MM.1S (cell line): ENCODE measurements at regions not wholly inside any gene's neighbourhood (a gene's known extent, or its start where the extent isn't known, plus 50 kb on each side); places are given as distances from the start of the nearest gene placed in this dataset.

ENCODE experiments used
- DNase-seq: peaks from one replicate; pipeline ENCODE4 v3.0.0-alpha.2; 2015
- H2AFZ ChIP-seq: fragments of 300-600 bp; sonication (generic); 2 replicates; pipeline ENCODE4 v1.6.0; 2016; ENCODE audit warnings: antibody characterized with exemption, low read length
- H3F3A ChIP-seq: fragments of 300-600 bp; sonication (generic); 2 replicates; pipeline ENCODE4 v1.6.1; 2016; ENCODE audit warnings: mild to moderate bottlenecking, antibody characterized with exemption, low read length, moderate library complexity, mixed read lengths; ENCODE audit not compliant: insufficient read depth
- H3K27ac ChIP-seq: fragments of 300-600 bp; sonication (generic); 2 replicates; pipeline ENCODE4 v1.5.1; 2016; ENCODE audit warnings: mild to moderate bottlenecking, low read length
- H3K27me3 ChIP-seq: fragments of 300-600 bp; sonication (generic); replicated peaks from 2 replicates; pipeline ENCODE4 v1.6.0; 2016; ENCODE audit warnings: low read length; ENCODE audit not compliant: insufficient read depth
- H3K36me3 ChIP-seq: fragments of 300-600 bp; sonication (generic); replicated peaks from 2 replicates; pipeline ENCODE4 v1.6.1; 2016; ENCODE audit warnings: mild to moderate bottlenecking, low read length, mixed read lengths; ENCODE audit not compliant: insufficient read depth
- H3K4me1 ChIP-seq: fragments of 300-600 bp; sonication (generic); 2 replicates; pipeline ENCODE4 v1.6.1; 2016; ENCODE audit warnings: low read length, mixed read lengths
- H3K4me2 ChIP-seq: fragments of 300-600 bp; sonication (generic); 2 replicates; pipeline ENCODE4 v1.6.0; 2016; ENCODE audit warnings: low read depth, low read length
- H3K4me3 ChIP-seq: fragments of 300-600 bp; sonication (generic); 2 replicates; pipeline ENCODE4 v1.5.1; 2016; ENCODE audit warnings: low read length, mixed read lengths
- H3K79me2 ChIP-seq: fragments of 300-600 bp; sonication (generic); 2 replicates; pipeline ENCODE4 v1.6.1; 2016; ENCODE audit warnings: mixed run types, low read length, mixed read lengths
- H3K9ac ChIP-seq: fragments of 300-600 bp; sonication (generic); 2 replicates; pipeline ENCODE4 v1.6.1; 2016; ENCODE audit warnings: low read length, mixed read lengths
- H3K9me2 ChIP-seq: fragments of 300-600 bp; sonication (generic); replicated peaks from 2 replicates; pipeline ENCODE4 v1.6.1; 2016; ENCODE audit warnings: mild to moderate bottlenecking, low read length, mixed read lengths; ENCODE audit not compliant: insufficient read depth
- H3K9me3 ChIP-seq: fragments of 300-600 bp; sonication (generic); replicated peaks from 2 replicates; pipeline ENCODE4 v1.6.1; 2016; ENCODE audit warnings: mild to moderate bottlenecking, low read length, mixed read lengths; ENCODE audit not compliant: insufficient read depth
- H4K20me1 ChIP-seq: fragments of 300-600 bp; sonication (generic); 2 replicates; pipeline ENCODE4 v1.6.1; 2016; ENCODE audit warnings: mild to moderate bottlenecking, low read length, moderate library complexity, mixed read lengths; ENCODE audit not compliant: insufficient read depth
- EZH2 ChIP-seq: fragments of 300-600 bp; sonication (generic); optimal IDR thresholded peaks from 2 replicates; pipeline ENCODE3; 2017; ENCODE audit warnings: low read depth, mild to moderate bottlenecking, antibody characterized with exemption, low read length, mixed read lengths
- EZH2phosphoT487 ChIP-seq: fragments of 300-600 bp; sonication (generic); IDR thresholded peaks from 2 replicates; pipeline ENCODE4 v1.6.1; 2018; ENCODE audit warnings: antibody characterized with exemption, low read length
- TF ChIP-seq, protein P1 (sequence below): fragments of 300-600 bp; sonication (generic); IDR thresholded peaks from 2 replicates; pipeline ENCODE4 v1.5.1; 2016; ENCODE audit warnings: antibody characterized with exemption, low read length, mixed read lengths

DNA sequence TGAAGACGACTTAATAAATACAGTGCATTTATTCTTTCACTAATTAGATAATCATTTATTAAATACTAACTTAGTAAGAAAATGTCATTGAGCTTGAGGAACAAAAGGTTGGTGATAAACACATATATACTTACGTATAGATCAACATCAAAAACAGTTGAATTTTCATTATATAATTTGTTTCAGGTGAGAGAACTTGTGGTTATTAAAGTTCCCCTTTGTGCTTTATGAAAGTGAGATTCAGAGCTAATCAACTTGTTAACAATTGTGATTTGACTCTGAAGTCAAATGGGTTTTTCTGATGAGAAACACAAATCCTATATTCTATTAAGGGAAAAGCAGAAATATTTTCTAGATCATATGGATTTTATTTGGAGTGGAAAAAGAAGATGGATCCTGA, 524.0 kb downstream of the SOX11 start:
- no peaks in the 10 kb centered on the region for H3K9me2 ChIP-seq
- no peaks in the 10 kb centered on the region for H4K20me1 ChIP-seq
- H3K79me2 ChIP-seq = no peaks in the 10 kb centered on the region
- H3K36me3 ChIP-seq = no peaks in the 10 kb centered on the region
- no peaks in the 10 kb centered on the region for H3K9me3 ChIP-seq
- H3K9ac ChIP-seq = no peak overlapping the region
- TF ChIP-seq, protein P1, sequence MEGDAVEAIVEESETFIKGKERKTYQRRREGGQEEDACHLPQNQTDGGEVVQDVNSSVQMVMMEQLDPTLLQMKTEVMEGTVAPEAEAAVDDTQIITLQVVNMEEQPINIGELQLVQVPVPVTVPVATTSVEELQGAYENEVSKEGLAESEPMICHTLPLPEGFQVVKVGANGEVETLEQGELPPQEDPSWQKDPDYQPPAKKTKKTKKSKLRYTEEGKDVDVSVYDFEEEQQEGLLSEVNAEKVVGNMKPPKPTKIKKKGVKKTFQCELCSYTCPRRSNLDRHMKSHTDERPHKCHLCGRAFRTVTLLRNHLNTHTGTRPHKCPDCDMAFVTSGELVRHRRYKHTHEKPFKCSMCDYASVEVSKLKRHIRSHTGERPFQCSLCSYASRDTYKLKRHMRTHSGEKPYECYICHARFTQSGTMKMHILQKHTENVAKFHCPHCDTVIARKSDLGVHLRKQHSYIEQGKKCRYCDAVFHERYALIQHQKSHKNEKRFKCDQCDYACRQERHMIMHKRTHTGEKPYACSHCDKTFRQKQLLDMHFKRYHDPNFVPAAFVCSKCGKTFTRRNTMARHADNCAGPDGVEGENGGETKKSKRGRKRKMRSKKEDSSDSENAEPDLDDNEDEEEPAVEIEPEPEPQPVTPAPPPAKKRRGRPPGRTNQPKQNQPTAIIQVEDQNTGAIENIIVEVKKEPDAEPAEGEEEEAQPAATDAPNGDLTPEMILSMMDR = no peak
- TF ChIP-seq EZH2 (no peak), EZH2phosphoT487 (no peak)
- no peaks in the 10 kb centered on the region for H3K4me1 ChIP-seq
- H3K27ac ChIP-seq = no peak overlapping the region
- DNase-seq = no peak
- H3K4me3 ChIP-seq = no peak overlapping the region
- H3K27me3 ChIP-seq = no peaks in the 10 kb centered on the region
- H2AFZ ChIP-seq = no peak overlapping the region
- no peak overlapping the region for H3K4me2 ChIP-seq
- H3F3A ChIP-seq = no peaks in the 10 kb centered on the region

DNA sequence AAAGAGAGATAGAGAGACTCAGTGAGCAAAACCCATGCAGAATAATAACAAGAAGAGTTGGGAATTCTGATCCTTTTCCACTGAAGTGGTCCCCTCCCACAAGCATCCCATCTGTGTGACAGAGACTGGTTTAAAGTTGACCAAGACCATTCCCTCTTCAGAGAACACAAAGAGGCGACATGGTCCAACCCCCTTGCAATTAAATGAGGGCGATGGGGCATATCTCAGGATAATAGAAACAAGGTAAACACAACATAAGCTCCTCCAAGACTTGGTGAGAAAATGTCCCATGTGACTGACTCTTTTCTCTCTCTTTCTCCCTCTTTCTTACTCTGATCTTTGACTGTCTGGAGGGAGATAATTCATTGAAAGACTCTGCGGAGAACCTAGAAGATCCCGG, 526.7 kb downstream of the SOX11 start:
- Histone ChIP-seq H3K9ac (no peak overlapping the region), H3F3A (no peaks in the 10 kb centered on the region), H3K27me3 (no peaks in the 10 kb centered on the region), H2AFZ (no peak overlapping the region), H3K4me1 (no peaks in the 10 kb centered on the region), H4K20me1 (no peaks in the 10 kb centered on the region), H3K4me3 (no peak overlapping the region), H3K27ac (no peak overlapping the region), H3K9me3 (no peaks in the 10 kb centered on the region), H3K9me2 (no peaks in the 10 kb centered on the region), H3K4me2 (no peak overlapping the region), H3K79me2 (no peaks in the 10 kb centered on the region), H3K36me3 (no peaks in the 10 kb centered on the region)
- DNase-seq = no peak
- TF ChIP-seq, protein P1 = no peak
- no peak for TF ChIP-seq EZH2
- TF ChIP-seq EZH2phosphoT487 = no peak

- Histone ChIP-seq H3K27ac (no peak overlapping the region), H3F3A (no peaks in the 10 kb centered on the region), H3K4me2 (no peak overlapping the region), H3K9ac (no peak overlapping the region), H3K4me3 (no peak overlapping the region), H3K27me3 (no peaks in the 10 kb centered on the region), H3K4me1 (no peaks in the 10 kb centered on the region), H4K20me1 (no peaks in the 10 kb centered on the region), H3K36me3 (no peaks in the 10 kb centered on the region), H3K79me2 (no peaks in the 10 kb centered on the region), H3K9me3 (no peaks in the 10 kb centered on the region), H2AFZ (no peak overlapping the region), H3K9me2 (no peaks in the 10 kb centered on the region)
- no peak for DNase-seq
- TF ChIP-seq EZH2phosphoT487 (no peak), EZH2 (no peak)
- TF ChIP-seq, protein P1 = no peak
Measured at GRCh38 chr2:6219906-6220305, 527.7 kb downstream of the SOX11 start.
